HUES6 (cell line): ENCODE measurements at regions not wholly inside any gene's neighbourhood (a gene's known extent, or its start where the extent isn't known, plus 50 kb on each side); places are given as distances from the start of the nearest gene placed in this dataset.

Source experiments
- H3K27ac ChIP-seq: 2 replicates; pipeline ENCODE4 v1.7.0; 2013; ENCODE audit warnings: low read depth, mild to moderate bottlenecking, low read length, inconsistent platforms
- H3K27me3 ChIP-seq: 2 replicates; pipeline ENCODE4 v1.6.1; 2013; ENCODE audit warnings: low read length; ENCODE audit not compliant: control insufficient read depth, insufficient read depth
- H3K36me3 ChIP-seq: 2 replicates; pipeline ENCODE4 v1.6.1; 2013; ENCODE audit warnings: low read length; ENCODE audit not compliant: control insufficient read depth, insufficient read depth
- H3K4me1 ChIP-seq: 2 replicates; pipeline ENCODE4 v1.6.1; 2013; ENCODE audit warnings: low read length; ENCODE audit not compliant: control insufficient read depth, insufficient read depth
- H3K4me3 ChIP-seq: 2 replicates; pipeline ENCODE4 v1.5.1; 2013; ENCODE audit warnings: low read depth, low read length
- H3K9ac ChIP-seq: one replicate; pipeline ENCODE4 v1.6.1; 2013; ENCODE audit warnings: mild to moderate bottlenecking, low read length
- H3K9me3 ChIP-seq: 2 replicates; pipeline ENCODE4 v1.6.1; 2013; ENCODE audit warnings: low read depth, low read length; ENCODE audit not compliant: control insufficient read depth, insufficient read depth

DNA sequence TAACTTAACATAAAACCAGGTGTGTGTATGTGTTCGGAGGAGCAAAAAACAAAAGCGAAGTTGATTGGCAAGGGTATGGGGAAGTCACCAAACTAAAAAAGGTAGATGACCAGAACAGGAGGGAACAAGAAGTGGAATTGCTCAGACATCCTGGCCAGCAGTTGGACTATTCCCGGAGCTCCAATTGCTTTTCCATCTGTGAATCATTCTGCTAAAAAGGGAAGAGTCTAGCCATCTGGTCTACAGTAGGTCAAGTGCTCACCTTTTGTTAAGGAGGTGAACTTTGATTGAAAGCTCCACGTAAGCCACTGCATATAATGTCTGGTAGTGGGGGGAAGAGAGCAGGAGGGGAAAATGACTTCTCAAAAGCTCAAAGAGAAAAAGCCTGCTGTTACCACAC is 50.0 kb upstream of the BET1 start:
- no peak overlapping the region for H3K9ac ChIP-seq
- H3K4me1 ChIP-seq = peaks cover 21% of the 10 kb centered on the region

DNA sequence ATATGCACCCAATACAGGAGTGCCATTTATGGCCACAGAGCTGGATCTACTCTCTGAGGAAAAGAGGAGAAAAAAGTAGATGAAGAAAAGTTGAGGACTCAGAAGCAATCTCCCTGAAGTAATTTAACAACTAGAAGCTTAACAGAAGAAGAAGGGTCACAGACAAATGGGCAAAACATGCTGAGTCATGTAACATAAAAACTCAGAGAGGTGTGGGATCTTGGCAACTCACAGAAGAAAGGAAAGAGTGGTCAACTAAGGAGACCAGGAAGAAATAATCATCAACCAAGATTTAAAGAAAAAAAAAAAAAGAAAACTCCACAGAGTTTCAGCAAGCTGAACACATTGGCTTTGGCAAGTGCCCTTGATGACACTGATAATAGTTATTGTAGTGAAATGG is 51.8 kb upstream of the BET1 start:
- Histone ChIP-seq H3K27ac (no peak overlapping the region), H3K27me3 (no peaks in the 10 kb centered on the region), H3K4me3 (no peak overlapping the region), H3K9ac (no peak overlapping the region), H3K36me3 (no peaks in the 10 kb centered on the region), H3K9me3 (no peaks in the 10 kb centered on the region), H3K4me1 (peaks cover 14% of the 10 kb centered on the region)

More for the DNA sequence above, 50.0 kb upstream of the BET1 start:
- Histone ChIP-seq H3K36me3 (no peaks in the 10 kb centered on the region), H3K9me3 (no peaks in the 10 kb centered on the region), H3K27ac (no peak overlapping the region), H3K27me3 (no peaks in the 10 kb centered on the region), H3K4me3 (no peak overlapping the region)

DNA sequence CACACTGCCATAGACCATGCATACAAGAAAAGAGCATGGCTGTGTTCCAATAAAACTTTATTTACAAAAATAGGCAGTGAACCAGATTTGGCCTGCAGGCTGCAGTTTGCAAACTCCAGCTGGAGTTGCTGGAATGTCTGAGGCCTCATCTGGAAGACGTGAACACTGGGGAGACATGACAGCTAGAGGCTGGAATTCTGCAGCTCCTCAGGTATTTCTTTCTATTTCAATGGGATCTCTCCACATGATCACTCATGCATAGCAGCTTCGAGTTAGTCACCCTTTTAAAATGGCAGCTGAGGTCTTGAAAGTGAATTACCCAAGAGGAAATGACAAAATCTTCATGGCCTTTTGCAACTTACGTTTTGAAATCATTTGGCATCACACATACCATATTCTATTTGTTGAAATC is 52.6 kb upstream of the BET1 start:
- no peak overlapping the region for H3K27ac ChIP-seq
- peaks cover 14% of the 10 kb centered on the region for H3K4me1 ChIP-seq
- H3K27me3 ChIP-seq = no peaks in the 10 kb centered on the region
- no peaks in the 10 kb centered on the region for H3K9me3 ChIP-seq
- H3K9ac ChIP-seq = no peak overlapping the region
- no peak overlapping the region for H3K4me3 ChIP-seq
- H3K36me3 ChIP-seq = no peaks in the 10 kb centered on the region

DNA sequence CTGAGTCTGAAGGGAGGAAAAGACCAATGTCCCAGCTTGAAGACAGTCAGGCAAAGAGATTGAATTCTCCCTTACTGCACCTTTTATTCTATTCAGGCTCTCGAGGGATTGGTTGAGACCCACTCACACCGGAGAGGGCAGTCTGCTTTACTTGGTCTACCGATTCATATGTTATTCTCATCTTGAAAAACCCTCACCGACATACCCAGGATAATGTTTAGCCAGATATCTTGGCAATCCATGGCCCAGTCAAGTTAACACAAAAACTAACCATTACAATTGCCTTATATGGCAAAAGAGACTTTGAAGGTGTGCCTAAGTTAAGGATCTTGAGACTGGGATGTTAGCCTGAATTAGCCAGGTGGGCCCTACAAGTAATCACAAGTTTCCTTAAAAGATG is 53.8 kb upstream of the BET1 start:
- Histone ChIP-seq H3K4me1 (peaks cover 14% of the 10 kb centered on the region), H3K27ac (no peak overlapping the region)

DNA sequence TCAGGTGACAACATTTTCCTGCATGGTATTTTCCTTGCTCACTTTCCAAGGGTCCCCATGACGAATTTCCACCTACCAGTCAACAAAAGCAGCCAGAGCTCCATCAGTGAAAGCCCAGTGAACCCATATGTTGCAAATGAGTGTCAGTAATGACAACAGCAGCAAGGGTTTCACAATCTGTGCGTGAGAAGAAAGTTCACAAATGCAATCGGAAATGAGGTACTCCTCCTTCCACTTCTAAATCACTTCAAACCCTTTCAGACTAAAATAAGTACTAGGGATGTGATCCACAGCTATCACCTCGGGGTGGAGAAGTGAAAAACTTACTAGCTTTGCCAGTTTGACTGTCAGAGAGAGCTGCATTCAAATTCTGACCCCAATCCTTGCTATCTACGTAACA is 55.6 kb upstream of the BET1 start:
- Histone ChIP-seq H3K27me3 (no peaks in the 10 kb centered on the region), H3K4me1 (peaks cover 6% of the 10 kb centered on the region; the same call in 1 of the 2 replicates), H3K9ac (no peak overlapping the region), H3K36me3 (no peaks in the 10 kb centered on the region), H3K27ac (no peak overlapping the region), H3K4me3 (no peak overlapping the region), H3K9me3 (no peaks in the 10 kb centered on the region)

More for the DNA sequence above, 53.8 kb upstream of the BET1 start:
- Histone ChIP-seq H3K27me3 (no peaks in the 10 kb centered on the region), H3K9me3 (no peaks in the 10 kb centered on the region), H3K4me3 (no peak overlapping the region), H3K9ac (no peak overlapping the region), H3K36me3 (no peaks in the 10 kb centered on the region)

DNA sequence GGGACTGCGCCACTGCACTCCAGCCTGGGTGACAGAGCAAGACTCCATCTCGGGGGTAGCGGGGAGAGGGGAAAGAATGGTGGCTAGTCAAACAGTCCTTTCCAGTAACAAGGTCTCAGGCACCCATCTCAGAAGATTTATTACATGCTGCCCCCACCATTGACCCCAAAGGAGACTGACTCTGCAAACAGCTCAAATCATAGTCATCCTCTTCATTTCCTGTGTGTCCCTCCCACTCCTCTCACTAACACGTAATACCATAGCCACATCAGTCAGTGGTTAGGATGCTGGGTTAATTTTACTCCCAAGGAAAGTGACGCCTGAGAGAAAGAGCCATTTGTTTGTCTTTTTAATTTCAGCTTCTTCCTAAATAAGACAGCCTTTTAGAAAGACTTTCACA is 56.6 kb upstream of the BET1 start:
- H3K9me3 ChIP-seq = no peaks in the 10 kb centered on the region
- H3K36me3 ChIP-seq = no peaks in the 10 kb centered on the region
- H3K27ac ChIP-seq = no peak overlapping the region
- H3K27me3 ChIP-seq = no peaks in the 10 kb centered on the region
- no peak overlapping the region for H3K4me3 ChIP-seq
- H3K9ac ChIP-seq = no peak overlapping the region
- H3K4me1 ChIP-seq = peaks cover 6% of the 10 kb centered on the region; the same call in 1 of the 2 replicates

DNA sequence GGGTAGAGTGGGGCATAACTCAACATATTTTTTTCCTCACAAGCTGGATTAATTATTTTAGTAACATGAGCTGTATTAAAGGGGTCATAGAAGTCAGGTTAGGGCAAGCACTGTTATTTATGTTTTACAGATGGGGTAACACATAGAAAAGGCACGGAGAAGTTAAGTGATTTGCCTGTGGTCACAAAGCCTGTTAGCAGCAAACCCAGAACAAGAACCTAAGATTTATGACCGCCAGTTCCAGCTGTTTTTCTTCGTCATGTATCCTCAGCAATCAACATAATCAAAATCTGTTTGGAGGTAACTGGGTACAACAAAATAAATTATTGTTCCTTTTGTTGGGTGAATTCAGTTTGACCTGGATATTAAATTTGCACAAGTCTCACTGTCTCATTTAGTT is 57.2 kb upstream of the BET1 start:
- no peaks in the 10 kb centered on the region for H3K36me3 ChIP-seq
- H3K27me3 ChIP-seq = no peaks in the 10 kb centered on the region
- H3K4me3 ChIP-seq = no peak overlapping the region
- no peak overlapping the region for H3K9ac ChIP-seq
- no peaks in the 10 kb centered on the region for H3K9me3 ChIP-seq
- peaks cover 6% of the 10 kb centered on the region; the same call in 1 of the 2 replicates for H3K4me1 ChIP-seq
- no peak overlapping the region for H3K27ac ChIP-seq

DNA sequence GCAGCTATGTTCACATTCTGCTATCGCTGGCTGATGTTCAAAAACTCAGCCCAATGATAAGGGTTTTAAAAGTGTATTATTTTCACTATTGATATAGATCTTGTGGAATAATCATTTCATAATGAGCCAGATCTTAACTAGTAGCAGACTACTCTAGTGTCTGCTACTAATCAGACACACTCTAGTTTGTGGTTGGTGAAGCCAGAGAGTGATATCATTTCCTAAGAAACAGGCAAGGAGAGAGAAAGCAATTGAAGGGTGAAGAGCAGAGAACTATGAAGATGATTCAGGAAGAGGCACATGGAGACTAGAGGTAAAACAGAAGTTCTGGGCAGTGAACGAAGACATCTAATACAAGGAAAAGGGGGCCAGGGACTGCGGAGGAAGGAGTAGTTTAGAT is 58.2 kb upstream of the BET1 start:
- Histone ChIP-seq H3K4me3 (no peak overlapping the region), H3K27ac (no peak overlapping the region), H3K36me3 (no peaks in the 10 kb centered on the region), H3K9ac (no peak overlapping the region), H3K27me3 (no peaks in the 10 kb centered on the region), H3K9me3 (no peaks in the 10 kb centered on the region), H3K4me1 (peaks cover 2% of the 10 kb centered on the region; the same call in 1 of the 2 replicates)

DNA sequence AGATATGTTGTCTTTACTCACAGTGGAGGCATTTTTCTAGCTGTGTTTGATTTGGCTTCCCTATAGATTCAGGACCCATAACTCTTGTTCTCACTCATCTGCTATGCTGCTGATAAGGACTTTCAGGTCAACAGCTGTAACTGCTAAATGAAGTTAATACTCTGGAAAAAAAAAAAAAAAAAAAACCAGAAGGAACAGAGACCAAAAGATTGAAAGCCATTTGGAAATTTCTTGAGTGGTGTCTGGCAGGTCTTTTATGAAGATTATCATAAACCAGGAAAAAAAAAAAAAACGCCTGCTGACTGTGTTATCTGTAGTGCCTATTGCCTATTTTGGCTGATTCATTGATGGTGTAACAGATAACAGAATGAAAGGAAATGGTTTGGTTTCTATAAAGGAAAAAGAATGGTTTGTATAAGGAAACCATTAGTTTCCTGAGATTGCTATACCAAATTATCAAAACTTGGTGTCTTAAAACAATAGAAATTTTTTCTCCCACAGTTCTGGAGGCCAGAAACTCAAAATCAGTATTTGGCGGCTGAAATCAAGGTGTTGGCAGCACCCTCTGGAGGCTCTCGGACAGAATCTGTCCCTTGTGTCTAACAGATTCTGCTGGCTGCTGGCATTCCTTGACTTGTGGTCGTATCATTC is 60.5 kb upstream of the BET1 start:
- H3K4me1 ChIP-seq = peaks cover 2% of the 10 kb centered on the region; the same call in 1 of the 2 replicates
- H3K27ac ChIP-seq = no peak overlapping the region
- no peaks in the 10 kb centered on the region for H3K36me3 ChIP-seq
- H3K27me3 ChIP-seq = no peaks in the 10 kb centered on the region
- H3K9me3 ChIP-seq = no peaks in the 10 kb centered on the region
- H3K9ac ChIP-seq = no peak overlapping the region
- H3K4me3 ChIP-seq = no peak overlapping the region

DNA sequence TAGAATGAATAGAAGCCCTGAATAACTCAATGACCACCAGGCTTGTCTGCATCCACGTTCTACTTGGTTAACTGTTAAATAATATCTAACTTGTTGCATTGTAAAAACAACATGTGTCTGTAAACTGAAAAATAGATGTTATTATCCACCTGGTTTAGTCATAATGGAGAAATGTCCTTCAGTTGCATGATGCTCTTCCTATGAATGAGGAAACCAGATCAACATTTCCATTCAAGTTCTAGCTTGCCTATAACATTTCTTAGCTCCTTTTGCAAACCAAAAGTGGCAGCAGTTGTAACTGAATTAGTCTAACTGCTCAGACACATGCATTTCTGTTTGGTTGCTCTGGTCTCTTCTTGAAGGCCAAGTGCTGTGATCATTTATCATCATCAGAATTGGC is 62.9 kb upstream of the BET1 start:
- H3K27me3 ChIP-seq = no peaks in the 10 kb centered on the region
- H3K36me3 ChIP-seq = no peaks in the 10 kb centered on the region
- no peak overlapping the region for H3K9ac ChIP-seq
- no peak overlapping the region for H3K4me3 ChIP-seq
- no peaks in the 10 kb centered on the region for H3K9me3 ChIP-seq
- peaks cover 2% of the 10 kb centered on the region; the same call in 1 of the 2 replicates for H3K4me1 ChIP-seq
- H3K27ac ChIP-seq = no peak overlapping the region

DNA sequence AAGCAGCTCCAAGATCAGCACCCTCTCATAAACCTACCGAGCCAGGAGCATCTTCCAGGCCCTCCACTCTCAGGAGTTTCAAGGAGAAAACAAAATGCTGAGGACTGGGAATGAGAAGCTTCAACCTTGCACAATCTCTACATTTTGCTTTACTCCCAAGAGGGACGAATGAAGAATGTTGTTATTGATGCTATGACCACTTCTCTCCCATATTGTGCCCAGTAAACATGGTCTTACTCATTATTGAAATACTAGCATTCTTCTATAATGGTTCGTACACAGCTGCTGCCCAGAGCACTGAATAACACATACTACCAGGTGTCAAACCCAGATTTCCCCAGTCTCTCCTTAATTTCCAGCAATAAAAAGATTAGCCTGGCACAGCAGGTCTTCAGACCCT is 63.4 kb upstream of the BET1 start:
- no peak overlapping the region for H3K27ac ChIP-seq
- H3K4me3 ChIP-seq = no peak overlapping the region
- H3K4me1 ChIP-seq = peaks cover 1% of the 10 kb centered on the region; the same call in 1 of the 2 replicates
- H3K36me3 ChIP-seq = no peaks in the 10 kb centered on the region
- no peaks in the 10 kb centered on the region for H3K27me3 ChIP-seq
- H3K9ac ChIP-seq = no peak overlapping the region
- no peaks in the 10 kb centered on the region for H3K9me3 ChIP-seq
